Stimulated activated CD4-positive, alpha-beta T cell treated with anti-CD3 and anti-CD28 coated beads, Interleukin-4, amount 100 ng/mL, for 24 hours (primary cell): ENCODE measurements at regions not wholly inside any gene's neighbourhood (a gene's known extent, or its start where the extent isn't known, plus 50 kb on each side); places are given as distances from the start of the nearest gene placed in this dataset.
"Not testable (repeated sequence)": the region's sequence is repeated elsewhere in the genome, so short reads cannot be mapped to it uniquely, and the experiment has no call there.

Experiments
- DNase-seq: peaks from one replicate; pipeline ENCODE4 v3.0.0-alpha.2; 2020

DNA sequence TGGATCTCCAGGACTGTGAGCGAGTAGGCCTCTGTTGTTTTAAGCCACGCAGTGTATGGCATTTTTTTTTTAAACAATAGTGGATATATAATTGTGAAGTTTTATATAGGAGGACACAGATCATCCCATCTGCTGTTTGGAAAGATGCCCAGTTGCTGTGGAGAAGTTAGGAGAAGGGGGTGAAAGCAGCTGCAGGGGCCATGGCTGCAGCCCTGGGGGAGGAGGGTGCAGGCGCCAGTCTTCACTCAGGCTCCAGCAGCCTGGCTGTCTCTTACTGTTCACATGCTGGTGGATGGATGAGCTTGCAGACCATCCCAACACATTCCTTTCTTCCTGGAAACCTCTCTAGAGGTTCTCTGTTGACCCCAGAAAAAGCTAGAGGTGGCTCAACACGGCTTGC is 242.3 kb downstream of the TEX29 start:
- no peak for DNase-seq

DNA sequence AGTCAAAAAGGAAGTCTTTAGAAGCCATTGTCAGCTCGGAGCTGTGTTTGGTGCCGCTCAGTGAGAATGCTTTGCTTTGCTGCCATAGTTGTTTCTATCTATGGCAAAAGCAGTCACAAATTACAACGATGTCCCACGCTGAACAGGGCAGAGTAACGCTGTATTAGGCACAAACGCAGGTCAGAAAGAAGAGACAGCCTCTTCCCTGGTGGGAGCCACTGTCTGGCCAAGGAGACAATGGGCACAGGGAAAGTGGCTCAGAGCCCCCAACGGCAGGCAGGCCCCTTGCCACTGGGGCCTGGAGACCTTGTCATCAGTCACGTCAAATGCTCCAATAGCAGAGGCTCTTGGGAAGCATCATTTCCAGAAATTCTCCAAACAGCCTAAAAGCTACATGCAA is 244.2 kb downstream of the TEX29 start:
- DNase-seq, result no peak

DNA sequence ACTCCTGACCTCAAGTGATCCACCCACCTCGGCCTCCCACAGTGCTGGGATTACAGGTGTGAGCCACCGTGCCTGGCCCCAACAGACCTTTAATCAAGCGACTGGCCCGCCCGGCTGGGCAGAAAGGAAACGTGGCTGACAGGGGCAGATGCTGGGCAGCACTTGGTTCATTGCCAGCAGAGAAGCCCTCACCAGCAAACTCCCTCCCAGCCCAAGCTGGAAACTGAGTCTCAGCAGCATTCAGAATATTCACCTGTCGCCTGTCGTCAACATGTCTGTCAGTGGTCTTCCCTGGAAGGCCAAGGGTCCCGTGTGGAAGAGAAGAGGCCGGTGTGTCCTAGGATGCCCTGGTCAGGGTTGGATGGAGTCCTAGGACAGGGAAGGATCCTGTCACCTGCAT is 245.0 kb downstream of the TEX29 start:
- DNase-seq, result no peak

DNA sequence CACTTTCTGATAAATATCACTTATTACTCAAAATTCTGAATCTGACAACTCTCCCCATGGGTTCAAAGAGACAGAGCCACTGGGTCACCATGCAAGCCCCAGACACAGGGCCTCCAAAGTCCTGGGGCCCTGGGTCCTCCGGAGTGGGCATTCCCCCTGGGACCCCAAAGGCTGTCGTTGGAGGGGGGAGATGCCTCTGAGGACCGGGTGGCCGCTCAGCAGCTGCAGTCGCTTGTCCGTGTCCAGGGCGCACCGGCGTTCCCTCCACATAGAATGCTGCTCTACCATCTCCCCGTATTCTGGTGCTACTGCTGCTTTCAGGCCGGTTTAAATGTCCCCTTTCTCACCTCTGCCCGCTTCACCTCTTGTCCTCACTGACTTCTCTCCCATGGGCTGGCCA is 246.1 kb downstream of the TEX29 start:
- DNase-seq, result no peak

DNA sequence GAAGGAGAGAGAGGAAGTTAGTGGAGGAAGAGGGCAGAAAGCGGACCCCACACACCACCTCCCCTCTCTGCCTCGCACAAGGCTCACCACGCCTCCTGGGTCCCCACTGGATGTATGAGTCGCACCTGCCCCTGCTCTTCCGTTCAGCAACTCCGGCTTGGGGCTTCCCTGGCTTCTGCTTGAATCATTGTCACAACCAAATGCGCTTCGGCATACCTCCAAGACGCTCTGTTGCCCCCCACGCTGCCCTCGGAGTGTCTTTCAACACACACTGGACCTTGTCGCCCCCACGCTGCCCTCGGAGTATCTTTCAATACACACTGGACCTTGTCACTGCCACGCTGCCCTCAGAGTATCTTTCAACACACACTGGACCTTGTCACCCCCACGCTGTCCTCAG is 247.2 kb downstream of the TEX29 start:
- no peak for DNase-seq

DNA sequence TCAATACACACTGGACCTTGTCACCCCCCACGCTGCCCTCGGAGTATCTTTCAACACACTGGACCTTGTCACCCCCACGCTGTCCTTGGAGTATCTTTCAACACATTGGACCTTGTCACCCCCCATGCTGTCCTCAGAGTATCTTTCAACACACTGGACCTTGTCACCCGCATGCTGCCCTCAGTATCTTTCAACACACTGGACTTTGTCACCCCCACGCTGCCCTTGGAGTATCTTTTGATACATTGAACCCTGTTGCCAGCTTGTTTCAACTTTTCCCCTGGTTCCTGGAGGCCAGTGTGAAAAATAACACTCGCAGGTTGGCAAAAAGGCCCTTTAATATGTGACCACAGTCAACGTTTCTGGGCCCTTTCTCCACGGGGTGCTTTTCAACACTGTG is 247.8 kb downstream of the TEX29 start:
- no peak for DNase-seq

DNA sequence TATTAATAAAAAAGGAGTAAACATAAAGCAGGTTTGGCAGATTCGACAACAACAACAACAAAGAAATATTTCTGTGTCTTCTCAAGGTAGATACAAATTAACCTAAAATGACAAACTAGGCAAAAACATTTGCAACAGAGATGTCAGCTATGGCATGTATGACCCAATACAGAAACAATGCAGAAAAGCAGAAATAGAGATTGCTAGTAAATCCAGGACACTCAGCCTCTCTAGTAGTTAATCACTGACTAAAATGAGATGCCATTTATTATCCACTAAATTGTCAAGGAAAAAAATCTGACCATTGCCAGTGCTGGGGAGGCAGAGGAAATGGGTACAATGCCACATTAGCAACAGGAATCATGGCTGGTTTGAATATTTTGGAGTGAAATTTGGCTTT is 250.5 kb downstream of the TEX29 start:
- DNase-seq, result no peak

DNA sequence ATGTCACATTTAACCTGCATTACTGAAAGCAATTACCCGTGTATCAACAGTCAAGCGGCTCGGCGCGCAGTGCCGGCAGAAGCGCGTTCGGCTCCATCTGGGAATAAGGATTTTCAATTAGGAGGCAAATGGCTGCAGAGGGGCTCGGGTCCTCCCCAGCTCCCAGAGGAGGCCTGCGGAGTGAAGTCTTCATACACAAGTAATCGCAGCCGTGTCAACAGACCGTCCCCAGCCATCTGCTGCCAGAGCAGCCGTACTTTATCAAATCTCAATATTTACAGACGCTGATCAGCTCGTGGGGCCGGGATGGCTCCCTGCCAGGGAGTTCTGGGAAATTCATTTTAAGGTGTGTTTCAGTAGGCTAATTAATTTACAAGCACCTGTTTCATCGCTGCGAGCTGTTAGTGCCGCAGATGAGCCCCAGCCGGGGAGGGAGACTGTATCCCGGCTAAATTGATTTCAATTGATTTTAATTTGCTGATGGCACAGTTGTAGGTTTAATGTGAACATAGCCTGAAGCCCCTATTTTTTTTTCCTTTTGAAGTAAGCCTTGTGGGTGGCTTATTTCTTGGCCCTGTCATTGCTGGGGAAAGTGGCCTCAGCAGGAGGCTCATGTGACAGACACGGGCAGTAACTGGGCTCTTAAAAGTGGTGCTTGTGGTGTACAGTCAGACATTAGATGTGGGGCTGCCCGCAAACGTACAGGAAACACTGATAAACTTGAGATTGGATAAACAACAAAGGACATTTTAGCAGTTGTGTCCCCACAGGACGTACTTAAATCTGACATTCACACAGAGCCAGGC is 252.7 kb downstream of the TEX29 start:
- no peak for DNase-seq

DNA sequence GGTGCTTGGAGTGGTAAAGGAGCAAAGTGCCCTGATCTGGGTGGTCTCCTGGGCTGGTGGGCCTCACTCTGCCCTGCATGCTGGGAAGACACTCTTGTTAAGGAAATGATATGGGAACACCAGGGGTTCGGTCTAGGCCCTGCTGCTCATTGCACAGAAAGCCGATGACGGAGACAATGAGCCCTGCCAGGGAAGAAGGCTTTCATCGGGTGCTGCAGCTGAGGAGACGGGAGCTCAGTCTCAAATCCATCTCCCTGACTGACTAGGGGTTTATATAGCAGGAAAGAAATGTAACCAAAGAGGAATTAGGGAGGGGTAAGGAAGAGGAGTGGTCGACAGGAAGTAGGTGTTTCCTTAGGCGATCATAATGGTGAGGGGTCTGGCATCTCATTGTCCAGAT is 253.4 kb downstream of the TEX29 start:
- no peak for DNase-seq

DNA sequence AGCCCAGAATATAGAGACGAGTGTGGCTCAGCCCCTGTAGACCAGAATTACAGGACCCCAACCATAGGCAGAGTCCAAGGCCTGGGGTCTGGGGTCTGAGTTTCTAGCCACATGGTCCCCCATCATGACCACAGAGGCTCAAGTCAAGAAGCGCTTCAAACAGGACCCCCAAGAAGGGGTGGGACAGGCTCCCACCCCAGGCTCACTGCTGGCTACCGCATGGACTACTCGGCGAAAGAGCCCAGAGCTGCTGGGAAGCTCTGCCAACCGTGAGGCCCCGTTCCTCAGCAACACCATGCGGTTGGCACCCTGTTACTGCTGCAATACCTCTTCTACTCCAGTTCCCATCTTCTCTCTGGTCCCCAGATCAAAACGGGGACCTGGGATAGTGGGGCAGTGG is 254.8 kb downstream of the TEX29 start:
- DNase-seq, result no peak

DNA sequence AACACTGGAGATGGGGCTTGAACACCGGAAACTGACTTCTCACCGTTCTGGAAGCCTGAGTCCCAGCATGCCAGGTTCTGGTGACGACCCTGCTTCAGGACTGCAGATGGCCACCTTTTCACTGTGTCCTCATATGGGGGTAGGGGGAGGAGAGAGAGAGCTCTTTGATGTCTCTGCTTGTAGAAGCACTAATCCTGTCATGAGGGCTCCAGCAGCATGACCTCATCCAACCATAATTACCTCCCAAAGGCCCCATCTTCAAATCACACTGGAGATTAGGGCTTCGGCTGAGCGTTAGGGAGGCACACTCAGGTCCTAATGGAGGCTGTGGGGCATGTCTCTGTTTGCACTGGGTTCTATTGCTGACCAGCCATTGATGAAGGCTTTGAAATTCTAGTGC is 255.3 kb downstream of the TEX29 start:
- no peak for DNase-seq

DNA sequence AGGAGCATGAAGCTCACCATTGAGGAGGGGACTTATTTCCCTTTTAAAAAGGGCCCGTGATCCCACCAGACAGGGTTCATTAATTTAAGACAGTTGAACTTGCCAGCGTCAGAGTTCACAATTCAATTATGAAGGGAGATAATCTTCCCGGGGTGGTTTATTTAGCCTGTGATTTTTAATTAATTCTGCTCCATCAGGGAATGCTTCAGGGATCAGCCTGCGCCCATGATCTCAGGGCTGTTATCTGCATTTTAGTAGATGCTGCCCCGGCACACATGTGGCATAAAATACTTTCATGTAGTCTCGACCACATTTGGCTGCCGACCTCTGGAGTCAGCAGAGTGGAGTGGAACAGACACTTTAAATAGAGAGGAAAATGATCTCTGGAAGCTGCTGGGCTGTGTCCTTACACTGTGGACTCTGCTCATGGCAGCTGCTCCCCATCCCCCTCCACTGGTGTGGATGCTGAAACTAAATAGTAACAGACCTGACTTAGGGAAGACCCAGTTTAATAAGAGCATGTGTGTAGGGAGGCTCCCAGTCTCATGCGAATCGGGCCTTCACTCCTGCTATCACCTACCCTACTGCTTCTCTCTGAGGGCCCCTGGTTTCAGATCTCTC is 256.9 kb downstream of the TEX29 start:
- DNase-seq, result no peak

DNA sequence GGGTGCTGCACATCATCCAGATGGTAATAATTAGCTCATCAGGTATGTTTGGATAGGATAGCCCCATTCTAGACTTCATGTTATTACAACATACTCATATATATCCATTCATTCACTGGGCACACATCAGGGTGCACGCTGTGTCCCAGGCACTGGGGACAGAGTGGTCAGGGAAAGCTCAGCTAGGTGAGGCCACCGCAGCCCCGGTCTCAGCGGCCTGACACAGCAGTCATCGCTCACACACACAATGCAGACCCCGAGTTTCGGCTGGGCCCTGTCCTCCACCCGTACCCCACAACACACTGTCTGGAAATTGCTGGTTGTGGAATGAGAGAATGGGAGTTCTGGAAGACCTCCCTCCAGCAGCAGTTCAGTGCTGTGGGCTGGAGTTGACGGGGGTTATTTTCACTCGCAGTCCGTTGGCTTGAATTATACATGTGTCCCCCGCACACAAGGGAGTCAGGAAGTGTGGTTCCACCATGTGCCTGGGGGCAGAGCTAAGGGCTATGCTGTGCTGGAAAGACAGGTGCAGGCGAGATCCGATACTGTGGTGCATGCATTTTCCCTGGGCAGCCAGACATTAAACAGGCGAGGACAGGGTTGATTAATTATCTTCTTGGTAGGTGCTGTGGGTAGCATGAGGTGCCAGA is 257.6 kb downstream of the TEX29 start:
- no peak for DNase-seq

DNA sequence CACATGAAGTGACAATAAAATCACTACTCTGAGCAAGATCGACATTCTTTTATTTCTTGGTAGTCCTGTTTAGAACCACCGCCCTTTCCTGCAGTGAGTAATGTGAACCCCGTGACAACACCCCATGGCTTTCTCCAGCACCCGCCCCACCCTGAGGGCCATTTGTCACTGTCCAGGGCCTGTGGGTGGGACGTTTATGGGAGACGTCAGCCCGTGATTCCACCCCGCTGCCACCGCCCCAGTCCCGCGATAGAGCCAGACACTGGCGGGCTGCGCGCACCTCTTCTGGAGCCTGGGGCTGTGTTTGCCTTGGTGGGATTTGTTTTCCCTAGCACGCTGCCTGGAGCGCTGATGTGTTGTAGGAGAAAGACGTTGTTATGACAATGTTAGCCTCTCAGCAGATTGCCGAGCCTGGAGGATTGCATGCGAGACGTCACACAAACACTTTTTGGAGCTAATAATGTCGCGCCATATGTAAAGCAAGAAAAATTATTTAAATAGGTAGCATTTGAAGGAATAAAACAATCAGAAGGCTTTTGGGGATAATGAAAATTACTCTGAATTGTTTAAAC is 263.7 kb downstream of the TEX29 start:
- DNase-seq, result no peak

DNA sequence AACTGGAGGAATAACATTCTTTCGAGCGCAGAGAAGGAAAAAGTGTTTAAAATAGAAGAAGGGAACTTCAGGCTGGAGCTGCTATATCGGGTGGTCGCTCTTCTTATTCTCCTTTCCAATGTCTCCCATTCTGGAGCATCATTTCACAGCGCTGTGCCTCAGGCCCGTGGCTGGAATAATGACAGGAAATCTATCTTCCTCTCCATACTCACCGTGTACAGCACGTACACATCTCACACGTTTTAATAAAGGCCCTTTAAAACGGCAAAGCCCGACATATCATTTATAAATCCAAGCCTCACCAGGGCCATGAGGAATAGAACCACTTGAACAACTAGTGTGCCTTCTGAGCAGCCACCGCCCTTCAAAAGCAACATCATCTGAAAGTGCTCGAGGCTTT is 264.4 kb downstream of the TEX29 start:
- DNase-seq, result no peak

DNA sequence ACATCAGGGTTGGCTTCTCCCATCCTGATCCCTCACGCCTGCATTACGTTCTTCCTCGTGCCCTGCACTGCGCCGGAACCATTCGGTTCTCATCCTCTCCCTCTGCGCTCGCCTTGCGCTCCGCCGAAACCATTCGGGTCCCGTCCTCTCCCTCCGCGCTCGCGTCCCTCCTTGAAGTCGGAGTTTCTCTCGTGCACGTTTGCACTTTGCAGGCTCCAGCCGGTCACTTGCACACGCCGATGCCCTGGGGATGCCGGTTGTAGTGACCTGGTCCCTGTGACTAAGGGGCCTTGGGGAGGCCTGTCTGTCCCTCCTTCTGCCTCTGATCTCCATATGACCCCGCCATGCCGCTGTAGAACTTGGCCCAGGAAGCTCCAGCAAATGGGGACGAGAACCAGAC is 265.8 kb downstream of the TEX29 start:
- no peak for DNase-seq

DNA sequence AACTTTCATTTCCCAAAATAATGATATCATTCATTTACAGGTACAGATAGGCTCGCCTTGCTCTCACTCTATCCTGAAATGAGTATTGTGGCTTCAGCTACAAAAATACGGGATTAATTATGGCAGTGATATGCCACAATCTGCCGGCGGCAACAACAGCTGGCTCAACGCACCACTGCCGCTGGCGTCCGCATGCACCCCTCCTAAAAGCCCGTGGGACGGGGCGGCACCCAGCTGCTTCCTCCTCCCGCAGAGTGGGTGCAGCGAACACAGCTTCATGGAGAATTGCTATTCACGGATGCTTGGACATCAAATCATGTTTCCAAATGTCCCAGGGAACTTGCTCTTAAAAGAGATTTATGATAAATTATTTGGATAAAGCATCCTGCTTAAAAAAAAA is 266.8 kb downstream of the TEX29 start:
- no peak for DNase-seq

DNA sequence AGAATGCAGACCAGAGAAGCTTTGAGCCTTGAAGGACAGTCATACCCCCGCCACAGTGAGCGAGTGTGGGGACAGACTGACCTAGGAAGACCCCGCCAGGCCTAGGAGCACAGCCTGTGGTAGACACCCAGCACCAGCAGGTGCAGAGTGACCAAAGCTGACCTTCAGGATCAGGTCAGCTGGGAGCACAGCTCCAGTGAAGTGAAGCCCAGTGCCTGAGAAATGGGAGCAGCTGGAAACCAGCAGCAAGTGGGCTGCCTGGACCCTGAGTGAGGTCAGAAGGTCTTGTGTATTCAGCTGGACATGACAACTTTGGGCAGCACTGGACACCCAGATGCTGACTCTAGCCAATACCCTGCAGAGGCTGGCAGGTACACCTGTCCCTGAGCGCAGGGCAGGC is 268.9 kb downstream of the TEX29 start:
- DNase-seq, result no peak

DNA sequence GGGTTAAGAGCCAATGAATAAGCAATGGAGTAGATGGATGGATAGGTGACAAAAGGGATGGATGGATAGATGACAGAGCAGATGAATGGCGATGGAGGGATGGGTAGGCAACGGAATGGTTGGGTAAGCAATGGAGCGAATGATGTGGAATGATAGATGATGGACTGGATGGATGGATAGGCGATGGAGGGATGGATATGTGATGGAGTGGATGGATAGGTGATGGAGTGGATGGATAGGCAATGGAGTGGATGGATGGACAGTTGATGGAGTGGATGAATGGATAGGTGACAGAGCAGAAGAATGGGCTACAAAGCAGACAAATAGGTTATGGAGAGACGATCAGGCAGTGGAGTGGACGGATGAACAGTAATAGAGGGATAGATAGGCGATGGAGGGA is 269.6 kb downstream of the TEX29 start:
- no peak for DNase-seq

DNA sequence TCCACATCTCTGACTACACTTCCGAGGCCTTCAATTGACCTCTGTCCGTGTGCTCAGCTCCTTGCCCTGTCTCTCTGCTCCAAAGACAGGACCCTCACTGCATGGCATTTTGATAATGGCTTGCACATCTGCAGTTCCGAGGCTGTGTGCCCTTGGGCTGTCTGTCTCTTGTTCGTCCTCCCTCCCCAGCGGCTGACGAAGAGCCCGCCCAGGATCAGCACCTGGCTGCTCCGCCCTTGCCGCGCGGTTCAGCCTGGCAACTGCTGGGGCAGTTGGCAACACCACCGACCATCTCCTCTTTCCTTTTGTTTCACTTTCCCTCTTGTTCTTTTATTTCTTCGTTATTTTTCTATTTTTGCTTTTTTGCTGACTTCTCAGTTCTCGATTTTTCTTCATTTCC is 270.4 kb downstream of the TEX29 start:
- DNase-seq, result no peak

DNA sequence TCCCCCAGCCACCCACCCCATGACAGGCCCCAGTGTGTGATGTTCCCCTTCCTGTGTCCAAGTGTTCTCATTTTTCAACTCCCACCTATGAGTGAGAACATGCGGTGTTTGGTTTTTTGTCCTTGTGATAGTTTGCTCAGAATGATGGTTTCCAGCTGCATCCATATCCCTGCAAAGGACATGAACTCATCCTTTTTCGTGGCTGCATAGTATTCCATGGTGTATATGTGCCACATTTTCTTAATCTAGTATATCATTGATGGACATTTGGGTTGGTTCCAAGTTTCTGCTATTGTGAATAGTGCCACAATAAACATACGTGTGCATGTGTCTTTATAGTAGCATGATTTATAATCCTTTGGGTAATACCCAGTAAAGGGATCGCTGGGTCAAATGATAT is 273.0 kb downstream of the TEX29 start:
- not testable (repeated sequence) for DNase-seq

DNA sequence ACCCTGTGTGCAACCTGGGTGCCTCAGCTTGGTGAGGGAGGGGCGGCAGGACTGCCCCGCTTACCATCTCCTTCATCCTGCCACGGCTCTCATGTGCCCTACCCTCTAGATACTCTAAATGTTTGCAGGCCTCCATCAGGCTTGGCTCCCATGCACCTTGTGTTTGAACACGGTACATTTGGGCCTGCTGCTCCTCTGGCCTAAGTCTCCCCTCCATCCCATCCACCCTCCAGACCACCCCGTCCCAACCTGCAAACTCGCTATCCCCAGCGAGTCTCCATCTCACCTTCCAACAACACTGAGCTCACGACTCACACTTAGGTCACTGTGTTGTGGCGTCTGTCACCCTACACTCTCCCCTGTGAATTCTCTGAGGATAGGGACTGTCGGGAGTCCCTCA is 274.2 kb downstream of the TEX29 start:
- DNase-seq, result no peak

DNA sequence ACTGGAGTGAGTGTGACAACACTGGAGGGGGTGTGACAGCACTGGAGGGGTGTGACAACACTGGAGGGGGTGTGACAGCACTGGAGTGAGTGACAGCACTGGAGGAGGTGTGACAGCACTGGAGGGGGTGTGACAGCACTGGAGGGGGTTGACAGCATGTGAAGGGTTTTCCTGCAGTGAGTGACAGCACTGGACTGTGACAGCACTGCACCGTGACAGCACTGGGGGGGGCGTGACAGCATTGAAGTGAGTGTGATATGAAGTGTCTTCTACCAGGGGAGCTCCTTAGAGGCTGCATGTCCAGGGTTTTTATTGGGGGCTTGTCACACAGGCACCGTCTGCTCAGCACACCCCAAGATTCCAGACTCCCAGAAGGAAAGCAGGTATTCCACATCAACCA is 274.8 kb downstream of the TEX29 start:
- DNase-seq, result no peak

DNA sequence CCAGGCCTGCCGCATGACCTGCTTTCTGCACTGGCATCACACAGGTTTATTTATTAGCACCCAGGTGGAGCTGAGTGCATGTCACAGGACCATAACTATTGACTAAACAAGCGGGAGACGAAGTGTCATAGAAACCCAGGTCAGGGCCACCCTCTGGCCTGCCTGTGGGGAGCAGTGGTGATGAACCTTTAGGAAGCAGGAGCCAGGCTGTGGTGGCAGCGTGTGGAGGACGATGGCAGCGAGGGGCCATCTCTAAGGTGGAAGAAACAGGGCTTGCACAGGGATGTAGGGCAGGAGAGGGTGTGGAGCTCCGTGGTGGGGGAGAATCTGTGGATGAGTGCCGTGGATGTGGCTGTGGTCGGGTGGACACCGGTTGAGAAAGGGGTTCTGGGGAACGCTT is 275.3 kb downstream of the TEX29 start:
- DNase-seq, result no peak
